Spleen (tissue), 7 donors: ENCODE measurements at regions not wholly inside any gene's neighbourhood (a gene's known extent, or its start where the extent isn't known, plus 50 kb on each side); places are given as distances from the start of the nearest gene placed in this dataset.

Experiments used
- CTCF ChIP-seq, 11 experiments: fragments of 200-600 bp in 7 of 11; fragments of 450-650 bp in 4 of 11; sonication (generic) in 4 of 11; IDR thresholded peaks in 8 of 11; conservative IDR thresholded peaks in 3 of 11; 1 replicate in 7 of 11; 2 replicates in 4 of 11; pipeline versions ENCODE4 v1.4.0 to v1.8.0; 2016 to 2021; ENCODE audit warnings: antibody characterized with exemption in 11 of 11, inconsistent platforms in 4 of 11, mild to moderate bottlenecking in 1 of 11
- POLR2A ChIP-seq, 3 donors: fragments of 450-650 bp; IDR thresholded peaks; one replicate each; pipeline ENCODE4 v1.5.1; 2017; ENCODE audit warnings: antibody characterized with exemption in 3 of 3, mild to moderate bottlenecking in 1 of 3
- POLR2AphosphoS5 ChIP-seq, 3 donors: sonication (generic); formaldehyde crosslinking; IDR thresholded peaks; one replicate each; pipeline ENCODE4 v1.5.1; 2017; ENCODE audit warnings: antibody characterized with exemption in 3 of 3
- donor health status: DM: no; HTN: no; CAD: no; lungs with moderate emphysema.
- donor health status: DM: no; HTN: no; CAD: no.
- donor health status: DM: no; HTN: no; CAD: no.

GRCh38 chr2:129117434-129117833 is 798.8 kb upstream of the HS6ST1 start:
- TF ChIP-seq CTCF (IDR thresholded peaks at IDR 0.05 in 8 of 11, conservative IDR thresholded peaks at IDR 0.05 in 3 of 11) (no peak), POLR2A (IDR thresholded peaks at IDR 0.05) (no peak), POLR2AphosphoS5 (IDR thresholded peaks at IDR 0.05) (no peak)
